SK-N-MC (cell line): ENCODE measurements at regions not wholly inside any gene's neighbourhood (a gene's known extent, or its start where the extent isn't known, plus 50 kb on each side); places are given as distances from the start of the nearest gene placed in this dataset.

Experiments used
- EZH2 ChIP-seq: fragments of 200-600 bp; sonication (generic); IDR thresholded peaks from one replicate; pipeline ENCODE4 v1.6.1; 2017; ENCODE audit warnings: antibody characterized with exemption
- FOXP2 ChIP-seq: optimal IDR thresholded peaks from 2 replicates; pipeline ENCODE3; 2011; ENCODE audit warnings: mild to moderate bottlenecking, moderate library complexity; ENCODE audit not compliant: insufficient read depth; ENCODE audit errors: extremely low read length, control extremely low read depth
- POLR2AphosphoS5 ChIP-seq: IDR thresholded peaks from 2 replicates; pipeline ENCODE4 v1.6.1; 2012; ENCODE audit warnings: mild to moderate bottlenecking, low read depth, low read length, borderline replicate concordance

- TF ChIP-seq EZH2 (no peak), POLR2AphosphoS5 (no peak), FOXP2 (no peak)
These were observed 1015.3 kb downstream of the ARAP2 start for GRCh38 chr4:35229021-35229420.
